Endothelial cell of umbilical vein (primary cell): ENCODE measurements at regions not wholly inside any gene's neighbourhood (a gene's known extent, or its start where the extent isn't known, plus 50 kb on each side); places are given as distances from the start of the nearest gene placed in this dataset.

ENCODE experiments used
- BruUV-seq: library from RNA; stranded (reverse); fragments of 400-500 nt; replicated peaks from 2 replicates; lab custom pipeline; 2021; lab: Mats Ljungman, UMichigan
- CTCF ChIA-PET: fragments of 300-600, 350-600 bp; sonication (Branson Sonifier 250); formaldehyde crosslinking; loops from one replicate; lab custom pipeline; 2021; ENCODE audit warnings: antibody characterized with exemption, inconsistent platforms; lab: Charles Lee
- POLR2A ChIA-PET: fragments of 300-600, 350-600 bp; sonication (Branson Sonifier 250); formaldehyde crosslinking; loops from one replicate; lab custom pipeline; 2021; ENCODE audit warnings: antibody characterized with exemption, inconsistent platforms; lab: Charles Lee
- DNase-seq: peaks from one replicate; pipeline ENCODE4 v3.0.0-alpha.2; 2011; ENCODE audit warnings: low read depth, low spot score
- FAIRE-seq: peaks from 2 replicates; lab custom pipeline; 2011; peaks lifted over from hg19 to GRCh38; lab: Jason Lieb, UNC
- H2AFZ ChIP-seq: 2 replicates; pipeline ENCODE4 v1.6.0; 2012; ENCODE audit warnings: low read depth, low read length, control low read depth, inconsistent platforms
- H3K27ac ChIP-seq: 2 replicates; pipeline ENCODE4 v1.5.1; 2011; ENCODE audit warnings: low read depth, mild to moderate bottlenecking, control low read depth, low read length, moderate library complexity; ENCODE audit not compliant: insufficient read depth
- H3K27me3 ChIP-seq, 2 experiments: 2 replicates each; pipeline versions ENCODE4 v1.6.0 to v1.6.1; 2011; ENCODE audit warnings: low read length in 2 of 2, mixed read lengths in 1 of 2; ENCODE audit not compliant: control insufficient read depth in 2 of 2, insufficient read depth in 2 of 2
- H3K36me3 ChIP-seq, 2 experiments: 2 replicates in 1 of 2; 3 replicates in 1 of 2; pipeline ENCODE4 v1.5.1; 2011; ENCODE audit warnings: low read length in 2 of 2, mild to moderate bottlenecking in 1 of 2, moderate library complexity in 1 of 2; ENCODE audit not compliant: control insufficient read depth in 2 of 2, insufficient read depth in 2 of 2; ENCODE audit errors: extremely low read depth in 1 of 2
- H3K4me1 ChIP-seq: 3 replicates; pipeline ENCODE4 v1.5.1; 2011; ENCODE audit warnings: mild to moderate bottlenecking, low read length; ENCODE audit not compliant: control insufficient read depth, insufficient read depth; ENCODE audit errors: extremely low read depth
- H3K4me2 ChIP-seq: 2 replicates; pipeline ENCODE4 v1.6.1; 2011; ENCODE audit warnings: low read length, control low read depth, mixed read lengths; ENCODE audit not compliant: insufficient read depth
- H3K4me3 ChIP-seq, 3 experiments: fragments of 200-600 bp in 1 of 3; sonication (generic), shearing (Covaris generic) in 1 of 3; replicated peaks in 1 of 3; 2 replicates each; pipeline ENCODE4 v1.5.1; 2011 to 2016; ENCODE audit warnings: control low read depth in 3 of 3, low read length in 3 of 3, mild to moderate bottlenecking in 2 of 3, inconsistent platforms in 1 of 3, low read depth in 1 of 3, moderate library complexity in 1 of 3; ENCODE audit not compliant: insufficient read depth in 1 of 3
- H3K79me2 ChIP-seq: 2 replicates; pipeline ENCODE4 v1.6.0; 2012; ENCODE audit warnings: low read length, inconsistent platforms; ENCODE audit not compliant: control insufficient read depth, insufficient read depth
- H3K9ac ChIP-seq: replicated peaks from 2 replicates; pipeline ENCODE3; 2011; ENCODE audit warnings: low read length, control low read depth; ENCODE audit not compliant: insufficient read depth; ENCODE audit errors: extremely low read depth
- H3K9me1 ChIP-seq: replicated peaks from 3 replicates; pipeline ENCODE4 v1.6.0; 2011; ENCODE audit warnings: mild to moderate bottlenecking, low read length; ENCODE audit not compliant: control insufficient read depth, insufficient read depth; ENCODE audit errors: extremely low read depth
- H3K9me3 ChIP-seq: replicated peaks from 2 replicates; pipeline ENCODE4 v1.5.1; 2012; ENCODE audit warnings: low read length, inconsistent platforms; ENCODE audit not compliant: control insufficient read depth, insufficient read depth
- H4K20me1 ChIP-seq: replicated peaks from 2 replicates; pipeline ENCODE3; 2011; ENCODE audit warnings: mild to moderate bottlenecking, low read length; ENCODE audit not compliant: control insufficient read depth, insufficient read depth; ENCODE audit errors: extremely low read depth
- FOS ChIP-seq: IDR thresholded peaks from 2 replicates; pipeline ENCODE4 v1.6.1; 2011; ENCODE audit warnings: mild to moderate bottlenecking, low read length, moderate library complexity, borderline replicate concordance; ENCODE audit not compliant: insufficient read depth
- GATA2 ChIP-seq: IDR thresholded peaks from 2 replicates; pipeline ENCODE4 v1.7.0; 2011; ENCODE audit warnings: low read depth, mild to moderate bottlenecking, moderate library complexity, mixed read lengths, low read length; ENCODE audit not compliant: insufficient read length, insufficient read depth
- JUN ChIP-seq: IDR thresholded peaks from 2 replicates; pipeline ENCODE4 v1.6.1; 2011; ENCODE audit warnings: borderline replicate concordance, low read depth; ENCODE audit not compliant: insufficient read length, insufficient read depth
- MAX ChIP-seq: IDR thresholded peaks from 2 replicates; pipeline ENCODE4 v1.6.1; 2011; ENCODE audit not compliant: insufficient read depth, insufficient read length
- MYC ChIP-seq: IDR thresholded peaks from one replicate; pipeline ENCODE4 v1.6.1; 2011; ENCODE audit warnings: mild to moderate bottlenecking, low read depth, low read length
- POLR2A ChIP-seq: IDR thresholded peaks from 2 replicates; pipeline ENCODE4 v1.6.1; 2012; ENCODE audit warnings: low read depth, mild to moderate bottlenecking, control low read depth, low read length
- POLR2AphosphoS5 ChIP-seq: IDR thresholded peaks from 2 replicates; pipeline ENCODE4 v1.6.1; 2012; ENCODE audit warnings: low read depth, mild to moderate bottlenecking, control low read depth, low read length, moderate library complexity; ENCODE audit not compliant: insufficient read depth
- dilution Hi-C: fragments of 300-500 bp; cut with MboI; formaldehyde crosslinking; loops from one replicate; pipeline ENCODE4 v1.15.0; 2019; ENCODE audit warnings: low sequenced_read_pairs; ENCODE audit not compliant: extremely low pct_ligation_motif_present
- intact Hi-C: fragments of 100-400 bp; cut with micrococcal nuclease; formaldehyde crosslinking; loops from one replicate; pipeline ENCODE4 v1.10.0; 2022

GRCh38 chr5:175363300-175363699 lies 80.7 kb downstream of the DRD1 start:
- CTCF ChIA-PET: no interaction called here
- no peak for FAIRE-seq
- TF ChIP-seq MYC: no peak
- no peak for TF ChIP-seq POLR2A
- TF ChIP-seq JUN: no peak
- TF ChIP-seq MAX: no peak
- TF ChIP-seq POLR2AphosphoS5: no peak
- no peak for TF ChIP-seq FOS
- TF ChIP-seq GATA2: no peak

GRCh38 chr5:175357995-175358394 lies 86.0 kb downstream of the DRD1 start:
- ChIA-PET CTCF (no interaction called here), POLR2A (no interaction called here)

More at GRCh38 chr5:175363300-175363699, 80.7 kb downstream of the DRD1 start:
- Histone ChIP-seq H3K4me2 (no peak overlapping the region), H3K4me1 (no peaks in the 10 kb centered on the region), H3K27me3 (no peaks in the 10 kb centered on the region), H3K79me2 (no peaks in the 10 kb centered on the region), H3K27ac (no peak overlapping the region), H3K9me1 (no peaks in the 10 kb centered on the region), H4K20me1 (no peaks in the 10 kb centered on the region), H2AFZ (no peak overlapping the region), H3K9ac (no peak overlapping the region), H3K36me3 (no peaks in the 10 kb centered on the region), H3K9me3 (peaks cover 11% of the 10 kb centered on the region), H3K4me3 (no peak overlapping the region)
- BruUV-seq: no TSS peak
- no peak for DNase-seq
- dilution Hi-C loops: no loop called here
- POLR2A ChIA-PET: no interaction called here
- intact Hi-C loops: no loop called here

More at GRCh38 chr5:175357995-175358394, 86.0 kb downstream of the DRD1 start:
- H3K9me1 ChIP-seq: no peaks in the 10 kb centered on the region
- no peak overlapping the region for H3K4me2 ChIP-seq
- intact Hi-C loops: no loop called here
- H3K9ac ChIP-seq: no peak overlapping the region
- no peak for FAIRE-seq
- TF ChIP-seq GATA2 (no peak), JUN (no peak), MYC (no peak), MAX (no peak), FOS (no peak)
- no peak overlapping the region for H3K4me3 ChIP-seq
- no peak overlapping the region for H3K27ac ChIP-seq
- H2AFZ ChIP-seq: no peak overlapping the region
- H3K27me3 ChIP-seq: no peaks in the 10 kb centered on the region
- dilution Hi-C loops: no loop called here
- H4K20me1 ChIP-seq: no peaks in the 10 kb centered on the region
- no peaks in the 10 kb centered on the region for H3K4me1 ChIP-seq
- DNase-seq: no peak
- no peaks in the 10 kb centered on the region for H3K79me2 ChIP-seq
- H3K9me3 ChIP-seq: peaks cover 8% of the 10 kb centered on the region
- H3K36me3 ChIP-seq: no peaks in the 10 kb centered on the region
- no TSS peak for BruUV-seq
